ENCODE measurements at regions not wholly inside any gene's neighbourhood (a gene's known extent, or its start where the extent isn't known, plus 50 kb on each side); places are given as distances from the start of the nearest gene placed in this dataset.

GRCh38 chr4:54904953-54905352, 220.4 kb downstream of the KDR start:
- TF ChIP-seq TAF1 (IDR thresholded peaks at IDR 0.05; ENCODE audit: borderline replicate concordance, low read depth, low read length) (no peak), POLR2A (IDR thresholded peaks at IDR 0.05; ENCODE audit: low read depth, low read length) (no peak), POLR2AphosphoS5 (IDR thresholded peaks at IDR 0.05; ENCODE audit: low read depth, low read length) (no peak)
